Activated CD8-positive, alpha-beta T cell treated with anti-CD3 and anti-CD28 coated beads, Interleukin-2, amount 10 ng/mL, durations not matched to agents 7 days and 5 days (primary cell): ENCODE measurements at regions not wholly inside any gene's neighbourhood (a gene's known extent, or its start where the extent isn't known, plus 50 kb on each side); places are given as distances from the start of the nearest gene placed in this dataset.

Experiments
- ATAC-seq: fragments of 150-1000 bp; cut with Tn5 transposase; one replicate; pipeline ENCODE4 v1.10.0; 2021; ENCODE audit warnings: moderate library complexity
- CTCF ChIA-PET: fragments of 350-600 bp; sonication (Branson Sonifier 250); formaldehyde crosslinking; loops from one replicate; lab custom pipeline; 2021; ENCODE audit warnings: antibody characterized with exemption; lab: Charles Lee
- POLR2A ChIA-PET: fragments of 350-600 bp; sonication (Branson Sonifier 250); formaldehyde crosslinking; loops from one replicate; lab custom pipeline; 2021; ENCODE audit warnings: antibody characterized with exemption; lab: Charles Lee
- DNase-seq: peaks from one replicate; pipeline ENCODE4 v3.0.0-alpha.2; 2020
- H3K27ac Mint-ChIP-seq: one replicate; pipeline ENCODE4 v1.8.0; 2021; ENCODE audit warnings: mild to moderate bottlenecking, mixed read lengths
- H3K27me3 Mint-ChIP-seq: one replicate; pipeline ENCODE4 v1.8.0; 2021; ENCODE audit warnings: low read depth, mixed read lengths
- H3K36me3 Mint-ChIP-seq: one replicate; pipeline ENCODE4 v1.8.0; 2021; ENCODE audit warnings: low read depth, mixed read lengths
- H3K4me1 Mint-ChIP-seq: one replicate; pipeline ENCODE4 v1.8.0; 2021; ENCODE audit warnings: low read depth, mixed read lengths
- H3K4me3 Mint-ChIP-seq: one replicate; pipeline ENCODE4 v1.8.0; 2021; ENCODE audit warnings: mild to moderate bottlenecking, mixed read lengths
- H3K9me3 Mint-ChIP-seq: one replicate; pipeline ENCODE4 v1.8.0; 2022; ENCODE audit warnings: mixed read lengths; ENCODE audit not compliant: insufficient read depth

DNA sequence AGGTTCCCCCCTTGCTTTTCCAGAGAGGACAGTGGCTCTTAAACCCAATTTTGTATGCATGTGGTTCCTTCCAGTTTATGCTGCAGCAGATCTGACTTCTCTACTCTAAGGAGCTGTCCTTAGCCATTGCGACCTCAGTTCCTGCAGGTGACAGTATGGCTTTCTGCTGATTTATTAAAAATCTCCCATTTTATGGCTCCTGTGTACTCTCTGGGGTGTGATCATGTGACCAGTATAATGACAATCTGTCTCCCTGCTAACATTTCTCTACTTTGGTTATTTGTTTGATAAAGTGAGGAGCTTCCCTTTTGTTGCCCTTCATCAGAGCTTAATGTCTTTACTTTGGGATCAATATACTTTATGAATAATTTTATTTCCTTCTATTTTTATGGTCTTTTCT, 148.7 kb upstream of the VRK2 start:
- no peak for DNase-seq
- ChIA-PET CTCF (no interaction called here), POLR2A (no interaction called here)
- Mint-ChIP-seq H3K27me3 (peaks cover 10% of the 10 kb centered on the region), H3K4me1 (no peaks in the 10 kb centered on the region), H3K36me3 (no peaks in the 10 kb centered on the region), H3K9me3 (no peaks in the 10 kb centered on the region), H3K27ac (no peak overlapping the region), H3K4me3 (no peak overlapping the region)
- no peak for ATAC-seq

DNA sequence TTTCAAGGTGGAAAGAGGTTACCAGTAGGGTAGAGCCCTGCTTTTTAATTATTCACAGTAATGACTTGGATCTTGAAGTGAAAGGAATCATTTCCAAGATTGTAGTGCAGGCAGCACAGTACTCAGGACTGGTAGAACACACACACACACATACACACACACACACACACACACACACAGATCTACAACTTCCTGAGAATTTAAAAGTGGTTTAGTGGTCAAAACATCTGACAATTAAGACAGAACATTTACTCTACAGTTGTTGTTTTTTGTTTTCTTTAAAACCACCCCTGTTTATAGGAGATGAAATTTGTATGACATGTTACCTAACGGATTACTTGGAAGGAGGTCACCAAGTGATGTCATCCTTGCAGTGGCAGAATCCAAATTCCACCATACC, 146.7 kb upstream of the VRK2 start:
- ChIA-PET CTCF (no interaction called here), POLR2A (no interaction called here)
- Mint-ChIP-seq H3K27me3 (peaks cover 9% of the 10 kb centered on the region), H3K27ac (no peak overlapping the region), H3K36me3 (no peaks in the 10 kb centered on the region), H3K4me3 (no peak overlapping the region), H3K9me3 (no peaks in the 10 kb centered on the region), H3K4me1 (no peaks in the 10 kb centered on the region)
- DNase-seq (no peak), ATAC-seq (no peak)

DNA sequence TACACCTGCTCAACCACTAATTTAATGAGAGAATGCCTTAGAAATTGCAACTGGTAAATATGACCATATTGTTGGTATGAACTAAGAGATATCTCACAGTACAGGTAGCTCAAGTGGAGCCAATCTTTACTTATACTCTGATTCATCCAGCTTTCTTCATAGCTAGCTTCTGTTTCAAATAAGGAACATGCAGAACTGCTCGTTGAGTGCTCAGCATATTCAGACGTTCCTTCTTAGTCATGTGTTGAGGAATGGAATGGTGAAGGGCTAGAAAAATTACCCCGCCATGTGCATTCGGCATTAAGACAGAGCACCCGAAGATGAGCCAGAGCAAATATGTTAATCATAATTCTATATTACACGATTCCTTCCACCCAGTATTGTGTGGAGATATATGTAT, 144.0 kb upstream of the VRK2 start:
- Mint-ChIP-seq H3K4me1 (peaks cover 2% of the 10 kb centered on the region), H3K27me3 (peaks cover 6% of the 10 kb centered on the region), H3K4me3 (no peak overlapping the region), H3K36me3 (no peaks in the 10 kb centered on the region), H3K27ac (no peak overlapping the region), H3K9me3 (no peaks in the 10 kb centered on the region)
- DNase-seq (no peak), ATAC-seq (no peak)
- POLR2A ChIA-PET, result no interaction called here
- CTCF ChIA-PET, result no interaction called here

- Mint-ChIP-seq H3K9me3 (no peaks in the 10 kb centered on the region), H3K27me3 (no peaks in the 10 kb centered on the region), H3K36me3 (peaks cover 2% of the 10 kb centered on the region), H3K4me1 (peaks cover 9% of the 10 kb centered on the region), H3K4me3 (no peak overlapping the region), H3K27ac (no peak overlapping the region)
- ATAC-seq, result peak; percentile 78
- ChIA-PET CTCF (interaction anchor here (0.5 to 1.5 kb wide), 17 partner anchors 9 to 770 kb away, joined by 3 to 6 read pairs (median 3); partner anchors contain the start of gene FANCL), POLR2A (no interaction called here)
- DNase-seq, result no peak
These were observed 140.4 kb upstream of the VRK2 start for GRCh38 chr2:57906152-57906732.

DNA sequence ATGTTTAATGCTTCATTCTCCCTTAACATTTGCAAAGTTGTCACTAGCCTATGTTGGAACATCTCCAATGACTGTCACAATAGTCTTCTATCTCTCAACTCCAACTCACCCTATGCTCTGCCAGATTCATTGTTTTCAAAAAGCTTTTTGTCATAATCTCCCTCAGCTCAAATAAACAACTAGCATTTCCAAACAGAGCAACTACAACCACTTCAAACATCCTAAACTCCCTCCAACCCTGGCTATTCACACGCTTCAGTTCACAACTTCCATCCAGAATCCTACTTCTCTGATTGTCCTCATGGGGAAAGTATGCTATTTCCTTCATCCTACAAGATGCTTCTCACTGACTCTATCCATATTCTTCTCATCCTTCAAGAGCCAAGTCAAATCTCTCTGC, 139.2 kb upstream of the VRK2 start:
- peak overlapping the region; percentile 7 for H3K27ac Mint-ChIP-seq
- H3K4me3 Mint-ChIP-seq, result no peak overlapping the region
- H3K27me3 Mint-ChIP-seq, result no peaks in the 10 kb centered on the region
- no peaks in the 10 kb centered on the region for H3K9me3 Mint-ChIP-seq
- POLR2A ChIA-PET, result no interaction called here
- no peak for ATAC-seq
- H3K4me1 Mint-ChIP-seq, result peaks cover 9% of the 10 kb centered on the region
- CTCF ChIA-PET, result interaction anchor here (1.3 kb wide), 1 partner anchor 541 kb away, joined by 3 read pairs; no protein-coding TSS in a partner anchor
- DNase-seq, result no peak
- peaks cover 2% of the 10 kb centered on the region for H3K36me3 Mint-ChIP-seq

DNA sequence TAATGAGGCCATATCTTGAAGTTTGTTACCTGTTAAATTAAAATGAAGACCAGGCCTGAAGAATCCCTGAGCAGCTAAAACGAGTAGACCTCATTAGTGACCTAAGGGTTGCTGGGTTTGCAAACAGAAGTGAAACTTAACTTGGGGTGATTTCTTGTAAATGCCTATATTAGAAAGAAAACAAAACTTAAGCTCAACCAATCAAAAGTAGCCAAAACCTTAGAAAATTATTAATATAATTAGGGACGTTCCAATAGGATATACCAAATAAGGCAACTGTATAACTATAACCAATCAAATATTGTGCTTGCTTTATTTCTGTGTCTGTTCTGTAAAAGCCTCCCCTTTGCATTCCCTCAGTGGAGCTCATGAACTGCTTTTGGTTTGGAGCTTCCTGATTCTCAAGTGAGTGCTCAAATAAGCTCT, 137.9 kb upstream of the VRK2 start:
- H3K4me1 Mint-ChIP-seq, result peaks cover 9% of the 10 kb centered on the region
- no peak for DNase-seq
- ChIA-PET POLR2A (interaction anchor here (2.0 kb wide), 1 partner anchor 138 kb away, joined by 5 read pairs; the partner anchor contains the start of gene VRK2), CTCF (interaction anchor here (1.5 kb wide), 1 partner anchor 539 kb away, joined by 7 read pairs; no protein-coding TSS in a partner anchor)
- ATAC-seq, result peak; percentile 54
- H3K4me3 Mint-ChIP-seq, result no peak overlapping the region
- peak overlapping the region; percentile 75 for H3K27ac Mint-ChIP-seq
- no peaks in the 10 kb centered on the region for H3K27me3 Mint-ChIP-seq
- H3K9me3 Mint-ChIP-seq, result no peaks in the 10 kb centered on the region
- H3K36me3 Mint-ChIP-seq, result peaks cover 2% of the 10 kb centered on the region

- Mint-ChIP-seq H3K4me1 (no peaks in the 10 kb centered on the region), H3K4me3 (no peak overlapping the region), H3K27me3 (peaks cover 3% of the 10 kb centered on the region), H3K36me3 (no peaks in the 10 kb centered on the region), H3K9me3 (no peaks in the 10 kb centered on the region), H3K27ac (no peak overlapping the region)
- DNase-seq (no peak), ATAC-seq (no peak)
- ChIA-PET CTCF (no interaction called here), POLR2A (no interaction called here)
These were observed 128.5 kb upstream of the VRK2 start for GRCh38 chr2:57918126-57918525.

DNA sequence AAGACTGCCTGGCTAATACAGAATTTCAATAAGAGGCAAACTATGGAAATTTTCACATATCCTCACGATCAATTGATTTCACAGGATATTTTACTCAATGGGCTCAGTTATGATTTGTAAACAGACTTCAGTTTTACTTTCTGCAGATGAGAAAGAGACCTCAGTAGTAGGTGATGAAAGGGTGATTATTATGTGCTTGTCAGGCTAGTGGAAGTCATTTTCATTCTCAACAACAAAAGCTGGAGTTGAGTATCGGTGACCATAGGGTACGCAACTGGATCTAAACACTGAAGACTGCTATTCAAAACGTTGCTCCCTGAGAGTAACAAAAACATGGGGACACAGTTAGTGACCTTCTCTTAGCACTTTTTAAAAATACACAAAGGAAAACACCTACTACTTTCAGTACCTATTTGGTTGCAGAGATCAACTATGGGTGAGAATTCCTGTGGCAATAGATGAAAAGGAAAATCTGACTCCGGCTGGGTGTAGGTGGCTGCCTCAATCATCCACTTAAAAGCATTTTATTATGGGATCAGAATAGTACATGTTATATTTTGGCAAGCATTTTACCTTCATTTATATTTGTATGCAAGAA, 126.2 kb upstream of the VRK2 start:
- Mint-ChIP-seq H3K4me3 (no peak overlapping the region), H3K36me3 (no peaks in the 10 kb centered on the region), H3K27me3 (peaks cover 3% of the 10 kb centered on the region), H3K4me1 (no peaks in the 10 kb centered on the region), H3K9me3 (no peaks in the 10 kb centered on the region), H3K27ac (no peak overlapping the region)
- ATAC-seq (no peak), DNase-seq (no peak)
- ChIA-PET CTCF (no interaction called here), POLR2A (no interaction called here)

DNA sequence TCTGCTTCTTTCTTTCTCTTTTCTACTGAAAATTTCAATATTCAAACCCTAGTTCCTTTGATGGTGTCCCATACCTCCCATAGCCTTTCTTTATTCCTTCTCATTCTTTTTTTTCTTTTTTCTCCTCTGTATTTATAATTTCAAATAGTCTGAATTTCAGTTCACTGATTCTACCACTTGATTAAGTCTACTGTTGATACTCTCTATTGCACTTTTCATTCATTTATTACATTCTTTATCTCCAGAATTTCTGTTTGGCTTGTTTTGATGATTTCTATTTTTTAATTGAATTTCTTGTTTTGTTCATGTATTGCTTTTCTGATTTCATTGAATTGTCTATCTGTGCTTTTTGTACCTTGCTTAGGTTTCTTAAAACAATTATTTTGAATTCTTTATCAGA, 111.9 kb upstream of the VRK2 start:
- ChIA-PET CTCF (no interaction called here), POLR2A (no interaction called here)
- no peak overlapping the region for H3K27ac Mint-ChIP-seq
- H3K27me3 Mint-ChIP-seq, result no peaks in the 10 kb centered on the region
- H3K4me1 Mint-ChIP-seq, result no peaks in the 10 kb centered on the region
- H3K36me3 Mint-ChIP-seq, result peaks cover 6% of the 10 kb centered on the region
- no peak for DNase-seq
- H3K9me3 Mint-ChIP-seq, result peaks cover 32% of the 10 kb centered on the region
- ATAC-seq, result no peak
- no peak overlapping the region for H3K4me3 Mint-ChIP-seq

DNA sequence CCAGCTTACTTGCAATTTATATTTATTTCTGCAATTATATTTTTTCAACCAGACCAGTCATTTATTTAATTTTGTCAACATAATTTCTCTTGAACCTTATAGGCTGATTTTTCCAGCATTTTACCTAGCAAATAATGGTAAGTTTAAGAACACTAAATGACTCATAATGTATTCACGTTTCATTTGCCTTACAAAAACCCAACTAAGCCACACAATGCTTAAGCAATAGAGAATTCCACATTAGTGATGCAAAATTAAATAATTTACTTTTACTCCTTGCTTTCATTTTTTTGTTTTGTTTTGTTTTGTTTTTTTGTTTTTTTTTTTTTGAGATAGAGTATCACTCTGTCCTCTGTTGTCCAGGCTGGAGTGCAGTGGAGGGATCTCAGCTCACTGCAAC, 110.4 kb upstream of the VRK2 start:
- CTCF ChIA-PET, result no interaction called here
- POLR2A ChIA-PET, result no interaction called here
- DNase-seq, result no peak
- Mint-ChIP-seq H3K27me3 (no peaks in the 10 kb centered on the region), H3K36me3 (peaks cover 6% of the 10 kb centered on the region), H3K4me1 (no peaks in the 10 kb centered on the region), H3K27ac (no peak overlapping the region), H3K4me3 (no peak overlapping the region), H3K9me3 (peaks cover 31% of the 10 kb centered on the region)
- no peak for ATAC-seq

- H3K4me1 Mint-ChIP-seq, result no peaks in the 10 kb centered on the region
- no peak overlapping the region for H3K4me3 Mint-ChIP-seq
- no peak for ATAC-seq
- peaks cover 26% of the 10 kb centered on the region for H3K9me3 Mint-ChIP-seq
- no peak overlapping the region for H3K27ac Mint-ChIP-seq
- no peaks in the 10 kb centered on the region for H3K27me3 Mint-ChIP-seq
- H3K36me3 Mint-ChIP-seq, result peaks cover 6% of the 10 kb centered on the region
- no peak for DNase-seq
- POLR2A ChIA-PET, result no interaction called here
- CTCF ChIA-PET, result no interaction called here
These were observed 109.2 kb upstream of the VRK2 start for GRCh38 chr2:57937456-57937855.

DNA sequence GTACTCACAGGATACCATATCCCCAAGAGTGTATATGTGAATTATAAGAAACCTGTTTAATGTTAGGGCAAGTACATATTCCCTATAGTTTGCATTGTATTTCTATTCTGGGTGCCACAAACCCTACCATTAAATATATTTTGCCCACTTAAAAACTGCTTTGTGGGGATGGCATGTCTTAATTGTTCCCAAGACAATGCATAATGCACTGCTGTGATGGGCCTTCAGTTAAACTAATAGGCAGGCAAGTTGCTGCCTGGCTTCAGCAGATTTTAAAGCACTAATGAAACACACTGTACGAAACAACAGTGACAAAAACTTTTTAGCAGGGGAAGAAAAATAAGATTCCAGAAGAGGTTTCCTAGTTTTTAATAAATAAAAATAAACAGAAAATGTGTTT, 104.8 kb upstream of the VRK2 start:
- CTCF ChIA-PET, result no interaction called here
- no peak overlapping the region for H3K4me3 Mint-ChIP-seq

More for the DNA sequence above, 104.8 kb upstream of the VRK2 start:
- ATAC-seq (no peak), DNase-seq (no peak)
- Mint-ChIP-seq H3K4me1 (no peaks in the 10 kb centered on the region), H3K36me3 (no peaks in the 10 kb centered on the region), H3K27me3 (no peaks in the 10 kb centered on the region), H3K9me3 (no peaks in the 10 kb centered on the region), H3K27ac (no peak overlapping the region)
- POLR2A ChIA-PET, result no interaction called here
